ENCODE measurements at regions not wholly inside any gene's neighbourhood (a gene's known extent, or its start where the extent isn't known, plus 50 kb on each side); places are given as distances from the start of the nearest gene placed in this dataset.
"Not testable (repeated sequence)": the region's sequence is repeated elsewhere in the genome, so short reads cannot be mapped to it uniquely, and the experiment has no call there.

- Histone ChIP-seq H3K4me2 (ENCODE audit: low read length, poor library complexity, severe bottlenecking) (no peak overlapping the region), H3K27me3 (ENCODE audit: control insufficient read depth in 1 of 2, insufficient read depth in 1 of 2, low read length in 2 of 2) (no peaks in the 10 kb centered on the region), H2AFZ (ENCODE audit: low read depth, low read length) (no peak overlapping the region), H2BK120ac (ENCODE audit: low read depth, low read length) (peak overlapping the region; percentile 43), H4K91ac (ENCODE audit: low read length) (peak overlapping the region; percentile 61), H3K9ac (ENCODE audit: low read length) (no peak overlapping the region), H3K79me1 (replicated peaks; ENCODE audit: low read length, poor library complexity, severe bottlenecking) (no peaks in the 10 kb centered on the region), H2BK15ac (ENCODE audit: low read depth, poor library complexity, severe bottlenecking) (peak overlapping the region; percentile 44), H3K4me3 (ENCODE audit: insufficient read depth in 1 of 2, low read depth in 1 of 2, low read length in 2 of 2) (no peak overlapping the region), H3K4ac (ENCODE audit: low read depth in 1 of 2, low read length in 2 of 2) (peak overlapping the region; percentile 43 to 94), H3K14ac (ENCODE audit: low read length in 2 of 2) (no peak overlapping the region), H2BK5ac (ENCODE audit: low read depth, low read length, poor library complexity, severe bottlenecking) (no peak overlapping the region), H3K23ac (ENCODE audit: low read length in 2 of 2) (no peak overlapping the region), H4K8ac (ENCODE audit: low read length) (peak overlapping the region; percentile 89), H3K36me3 (ENCODE audit: control insufficient read depth in 1 of 2, insufficient read depth in 2 of 2, low read depth in 1 of 2, low read length in 2 of 2) (no peaks in the 10 kb centered on the region), H3K27ac (ENCODE audit: low read length, poor library complexity, severe bottlenecking) (no peak overlapping the region), H3K9me3 (ENCODE audit: control insufficient read depth, low read length) (no peaks in the 10 kb centered on the region), H2AK5ac (ENCODE audit: low read length, severe bottlenecking) (no peak overlapping the region), H3K18ac (ENCODE audit: low read depth in 1 of 2, low read length in 2 of 2) (peak overlapping the region in 1 of 2 experiments; percentile 77), H2BK12ac (ENCODE audit: low read length in 2 of 2) (peak overlapping the region; percentile 87 to 89), H3K4me1 (ENCODE audit: control insufficient read depth, insufficient read depth, low read depth, low read length) (peaks cover 2% of the 10 kb centered on the region)
- DNase-seq = no peak
- 74% methylated on average over 3 of the region's 3 CpGs for WGBS
These were observed 364.9 kb downstream of the ANAPC1 start for GRCh38 chr2:111519071-111519470.

GRCh38 chr2:111522231-111522768, 361.7 kb downstream of the ANAPC1 start:
- no peak overlapping the region for H3K27ac ChIP-seq (ENCODE audit: low read length, poor library complexity, severe bottlenecking)

GRCh38 chr2:111523009-111523408, 361.0 kb downstream of the ANAPC1 start:
- Histone ChIP-seq H2BK15ac (ENCODE audit: low read depth, poor library complexity, severe bottlenecking) (peak overlapping the region; percentile 60), H3K9me3 (ENCODE audit: control insufficient read depth, low read length) (no peaks in the 10 kb centered on the region), H3K4me3 (ENCODE audit: insufficient read depth in 1 of 2, low read depth in 1 of 2, low read length in 2 of 2) (no peak overlapping the region), H2BK5ac (ENCODE audit: low read depth, low read length, poor library complexity, severe bottlenecking) (no peak overlapping the region), H4K8ac (ENCODE audit: low read length) (peak overlapping the region; percentile 90), H3K36me3 (ENCODE audit: control insufficient read depth in 1 of 2, insufficient read depth in 2 of 2, low read depth in 1 of 2, low read length in 2 of 2) (no peaks in the 10 kb centered on the region), H3K4me2 (ENCODE audit: low read length, poor library complexity, severe bottlenecking) (no peak overlapping the region), H2AFZ (ENCODE audit: low read depth, low read length) (no peak overlapping the region), H2BK120ac (ENCODE audit: low read depth, low read length) (peak overlapping the region; percentile 93), H3K4me1 (ENCODE audit: control insufficient read depth, insufficient read depth, low read depth, low read length) (peaks cover 2% of the 10 kb centered on the region), H3K4ac (ENCODE audit: low read depth in 1 of 2, low read length in 2 of 2) (peak overlapping the region; percentile 19 to 66), H2AK5ac (ENCODE audit: low read length, severe bottlenecking) (no peak overlapping the region), H3K27ac (ENCODE audit: low read length, poor library complexity, severe bottlenecking) (no peak overlapping the region), H3K23ac (ENCODE audit: low read length in 2 of 2) (no peak overlapping the region), H3K9ac (ENCODE audit: low read length) (peak overlapping the region; percentile 30), H2BK12ac (ENCODE audit: low read length in 2 of 2) (peak overlapping the region; percentile 55 to 98), H4K91ac (ENCODE audit: low read length) (peak overlapping the region; percentile 96), H3K14ac (ENCODE audit: low read length in 2 of 2) (peak overlapping the region in 1 of 2 experiments; percentile 2), H3K27me3 (ENCODE audit: control insufficient read depth in 1 of 2, insufficient read depth in 1 of 2, low read length in 2 of 2) (no peaks in the 10 kb centered on the region), H3K79me1 (replicated peaks; ENCODE audit: low read length, poor library complexity, severe bottlenecking) (no peaks in the 10 kb centered on the region), H3K18ac (ENCODE audit: low read depth in 1 of 2, low read length in 2 of 2) (peak overlapping the region; percentile 76 to 90)
- 87% methylated on average over 12 of the region's 12 CpGs for WGBS
- DNase-seq = no peak

More at GRCh38 chr2:111522231-111522768, 361.7 kb downstream of the ANAPC1 start:
- no peak overlapping the region for H2AFZ ChIP-seq (ENCODE audit: low read depth, low read length)
- H3K23ac ChIP-seq (ENCODE audit: low read length in 2 of 2) = no peak overlapping the region
- 29% methylated on average over 4 of the region's 5 CpGs for WGBS
- H3K36me3 ChIP-seq (ENCODE audit: control insufficient read depth in 1 of 2, insufficient read depth in 2 of 2, low read depth in 1 of 2, low read length in 2 of 2) = no peaks in the 10 kb centered on the region
- H3K14ac ChIP-seq (ENCODE audit: low read length in 2 of 2) = no peak overlapping the region
- H3K27me3 ChIP-seq (ENCODE audit: control insufficient read depth in 1 of 2, insufficient read depth in 1 of 2, low read length in 2 of 2) = no peaks in the 10 kb centered on the region
- peaks cover 2% of the 10 kb centered on the region for H3K4me1 ChIP-seq (ENCODE audit: control insufficient read depth, insufficient read depth, low read depth, low read length)
- H3K9me3 ChIP-seq (ENCODE audit: control insufficient read depth, low read length) = no peaks in the 10 kb centered on the region
- H3K9ac ChIP-seq (ENCODE audit: low read length) = peak overlapping the region; percentile 30
- H3K4me3 ChIP-seq (ENCODE audit: insufficient read depth in 1 of 2, low read depth in 1 of 2, low read length in 2 of 2) = no peak overlapping the region
- DNase-seq = peak; percentile 78
- H2AK5ac ChIP-seq (ENCODE audit: low read length, severe bottlenecking) = no peak overlapping the region
- H3K79me1 ChIP-seq (replicated peaks; ENCODE audit: low read length, poor library complexity, severe bottlenecking) = no peaks in the 10 kb centered on the region
- H2BK12ac ChIP-seq (ENCODE audit: low read length in 2 of 2) = peak overlapping the region in 1 of 2 experiments; percentile 80
- peak overlapping the region; percentile 67 to 80 for H3K18ac ChIP-seq (ENCODE audit: low read depth in 1 of 2, low read length in 2 of 2)
- no peak overlapping the region for H4K91ac ChIP-seq (ENCODE audit: low read length)
- peak overlapping the region in 1 of 2 experiments; percentile 92 for H3K4ac ChIP-seq (ENCODE audit: low read depth in 1 of 2, low read length in 2 of 2)
- no peak overlapping the region for H2BK15ac ChIP-seq (ENCODE audit: low read depth, poor library complexity, severe bottlenecking)
- H2BK120ac ChIP-seq (ENCODE audit: low read depth, low read length) = no peak overlapping the region
- H3K4me2 ChIP-seq (ENCODE audit: low read length, poor library complexity, severe bottlenecking) = no peak overlapping the region
- peak overlapping the region; percentile 16 for H4K8ac ChIP-seq (ENCODE audit: low read length)
- no peak overlapping the region for H2BK5ac ChIP-seq (ENCODE audit: low read depth, low read length, poor library complexity, severe bottlenecking)

GRCh38 chr2:111525026-111525425, 359.0 kb downstream of the ANAPC1 start:
- H3K4ac ChIP-seq (ENCODE audit: low read depth in 1 of 2, low read length in 2 of 2); H2AFZ ChIP-seq (ENCODE audit: low read depth, low read length); H2BK12ac ChIP-seq (ENCODE audit: low read length in 2 of 2); DNase-seq; H3K4me3 ChIP-seq (ENCODE audit: insufficient read depth in 1 of 2, low read depth in 1 of 2, low read length in 2 of 2); H3K27ac ChIP-seq (ENCODE audit: low read length, poor library complexity, severe bottlenecking); H3K23ac ChIP-seq (ENCODE audit: low read length in 2 of 2); H2AK5ac ChIP-seq (ENCODE audit: low read length, severe bottlenecking); H3K4me2 ChIP-seq (ENCODE audit: low read length, poor library complexity, severe bottlenecking); H2BK15ac ChIP-seq (ENCODE audit: low read depth, poor library complexity, severe bottlenecking); H3K36me3 ChIP-seq (ENCODE audit: control insufficient read depth in 1 of 2, insufficient read depth in 2 of 2, low read depth in 1 of 2, low read length in 2 of 2); H2BK120ac ChIP-seq (ENCODE audit: low read depth, low read length); H3K18ac ChIP-seq (ENCODE audit: low read depth in 1 of 2, low read length in 2 of 2); H3K27me3 ChIP-seq (ENCODE audit: control insufficient read depth in 1 of 2, insufficient read depth in 1 of 2, low read length in 2 of 2); H3K9ac ChIP-seq (ENCODE audit: low read length); H3K4me1 ChIP-seq (ENCODE audit: control insufficient read depth, insufficient read depth, low read depth, low read length); H4K91ac ChIP-seq (ENCODE audit: low read length); H3K9me3 ChIP-seq (ENCODE audit: control insufficient read depth, low read length); H3K79me1 ChIP-seq (replicated peaks; ENCODE audit: low read length, poor library complexity, severe bottlenecking); H4K8ac ChIP-seq (ENCODE audit: low read length); H2BK5ac ChIP-seq (ENCODE audit: low read depth, low read length, poor library complexity, severe bottlenecking); H3K14ac ChIP-seq (ENCODE audit: low read length in 2 of 2): not testable (repeated sequence)
- WGBS = 100% methylated on average over 2 of the region's 4 CpGs

Measured in mesenchymal stem cell (in vitro differentiated cells and primary cell).